ENCODE measurements at regions not wholly inside any gene's neighbourhood (a gene's known extent, or its start where the extent isn't known, plus 50 kb on each side); places are given as distances from the start of the nearest gene placed in this dataset.

DNA sequence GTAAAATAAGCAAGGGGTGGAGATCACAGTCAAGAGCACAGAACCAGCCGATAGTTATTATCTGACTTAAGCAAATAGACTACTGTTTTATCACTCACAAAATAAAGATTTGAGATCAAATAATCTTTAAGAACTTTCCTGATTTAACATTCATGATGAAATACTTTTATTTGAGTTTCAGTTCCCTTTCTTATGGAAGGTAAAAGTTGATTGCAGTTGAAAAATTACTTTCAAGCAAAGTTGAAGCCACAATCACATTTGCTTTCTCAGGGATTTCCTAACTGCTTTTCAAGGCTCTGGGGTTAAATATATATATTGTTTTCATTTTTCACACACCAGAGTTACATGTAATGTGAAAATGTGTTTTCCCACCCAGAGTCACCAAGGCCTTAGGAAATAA is 599.5 kb downstream of the KCNJ3 start:
- H3K9ac ChIP-seq (ENCODE audit: low read depth, low read length) = no peak overlapping the region
- H3K36me3 ChIP-seq (ENCODE audit: control insufficient read depth, insufficient read depth, low read length) = no peaks in the 10 kb centered on the region
- no peaks in the 10 kb centered on the region for H3K9me3 ChIP-seq (ENCODE audit: control insufficient read depth, insufficient read depth, low read length)
- no peaks in the 10 kb centered on the region for H3K27me3 ChIP-seq (ENCODE audit: control insufficient read depth, insufficient read depth, low read length)
- H3K4me1 ChIP-seq (ENCODE audit: control insufficient read depth, insufficient read depth, low read length) = no peaks in the 10 kb centered on the region
- no peak overlapping the region for H3K4me3 ChIP-seq (ENCODE audit: low read depth, low read length)

DNA sequence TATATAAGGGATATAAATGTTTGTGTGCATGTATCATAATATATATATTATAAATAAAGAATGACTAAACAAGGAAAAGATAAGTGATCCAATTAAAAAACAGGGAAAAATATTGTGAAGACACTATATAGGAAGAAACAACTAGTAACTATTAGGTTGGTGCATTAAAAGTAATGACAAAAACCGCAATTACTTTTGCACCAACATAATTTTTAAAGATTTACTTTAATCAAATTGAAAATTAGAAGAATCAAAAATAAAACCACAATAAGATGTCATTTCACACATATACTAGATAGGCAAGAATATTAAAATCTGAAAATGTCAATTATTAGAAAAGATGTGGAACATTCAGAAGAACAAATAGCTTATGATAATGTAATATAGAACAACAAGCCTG is 595.9 kb downstream of the KCNJ3 start:
- H3K9me3 ChIP-seq (ENCODE audit: control insufficient read depth, insufficient read depth, low read length) = no peaks in the 10 kb centered on the region
- no peaks in the 10 kb centered on the region for H3K36me3 ChIP-seq (ENCODE audit: control insufficient read depth, insufficient read depth, low read length)
- H3K9ac ChIP-seq (ENCODE audit: low read depth, low read length) = no peak overlapping the region
- H3K27me3 ChIP-seq (ENCODE audit: control insufficient read depth, insufficient read depth, low read length) = no peaks in the 10 kb centered on the region
- H3K4me3 ChIP-seq (ENCODE audit: low read depth, low read length) = no peak overlapping the region
- no peaks in the 10 kb centered on the region for H3K4me1 ChIP-seq (ENCODE audit: control insufficient read depth, insufficient read depth, low read length)

DNA sequence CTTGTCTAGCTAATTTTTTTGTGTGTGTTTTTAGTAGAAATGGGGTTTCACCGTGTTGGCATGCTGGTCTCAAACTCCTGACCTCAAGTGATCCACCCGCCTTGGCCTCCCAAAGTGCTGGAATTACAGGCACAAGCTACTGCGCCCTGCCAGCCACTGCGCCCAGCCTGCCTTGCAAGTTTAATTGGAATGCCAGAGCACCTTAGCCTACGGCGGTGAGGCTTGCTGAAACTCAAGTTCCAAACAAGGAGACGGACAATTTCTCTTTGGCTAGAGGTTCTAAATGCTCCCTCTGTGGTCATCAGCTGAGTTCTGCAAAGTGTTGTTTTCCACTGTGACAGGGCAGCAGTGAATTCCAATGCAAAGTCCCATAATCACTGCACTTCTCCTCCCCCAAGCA is 583.4 kb downstream of the KCNJ3 start:
- Histone ChIP-seq H3K9me3 (ENCODE audit: control insufficient read depth, insufficient read depth, low read length) (no peaks in the 10 kb centered on the region), H3K27me3 (ENCODE audit: control insufficient read depth, insufficient read depth, low read length) (no peaks in the 10 kb centered on the region), H3K4me3 (ENCODE audit: low read depth, low read length) (no peak overlapping the region), H3K9ac (ENCODE audit: low read depth, low read length) (no peak overlapping the region), H3K36me3 (ENCODE audit: control insufficient read depth, insufficient read depth, low read length) (no peaks in the 10 kb centered on the region), H3K4me1 (ENCODE audit: control insufficient read depth, insufficient read depth, low read length) (no peaks in the 10 kb centered on the region)

DNA sequence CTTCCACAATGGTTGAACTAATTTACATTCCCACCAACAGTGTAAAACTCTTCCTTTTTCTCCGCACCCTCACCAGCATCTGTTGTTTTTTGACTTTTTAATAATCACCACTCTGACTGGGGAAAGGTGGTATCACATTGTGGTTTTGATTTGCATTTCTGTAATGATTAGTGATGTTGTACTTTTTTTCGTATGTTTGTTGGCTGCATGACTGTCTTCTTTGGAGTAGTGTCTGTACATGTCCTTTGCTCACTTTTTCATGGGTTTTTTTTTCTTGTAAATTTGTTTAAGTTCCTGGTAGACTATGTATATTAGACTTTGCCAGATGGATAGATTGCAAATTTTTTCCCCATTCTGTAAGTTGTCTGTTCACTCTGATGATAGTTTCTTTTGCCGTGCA is 574.8 kb downstream of the KCNJ3 start:
- Histone ChIP-seq H3K4me1 (ENCODE audit: control insufficient read depth, insufficient read depth, low read length) (no peaks in the 10 kb centered on the region), H3K4me3 (ENCODE audit: low read depth, low read length) (no peak overlapping the region), H3K27me3 (ENCODE audit: control insufficient read depth, insufficient read depth, low read length) (no peaks in the 10 kb centered on the region), H3K36me3 (ENCODE audit: control insufficient read depth, insufficient read depth, low read length) (no peaks in the 10 kb centered on the region), H3K9me3 (ENCODE audit: control insufficient read depth, insufficient read depth, low read length) (no peaks in the 10 kb centered on the region), H3K9ac (ENCODE audit: low read depth, low read length) (no peak overlapping the region)

DNA sequence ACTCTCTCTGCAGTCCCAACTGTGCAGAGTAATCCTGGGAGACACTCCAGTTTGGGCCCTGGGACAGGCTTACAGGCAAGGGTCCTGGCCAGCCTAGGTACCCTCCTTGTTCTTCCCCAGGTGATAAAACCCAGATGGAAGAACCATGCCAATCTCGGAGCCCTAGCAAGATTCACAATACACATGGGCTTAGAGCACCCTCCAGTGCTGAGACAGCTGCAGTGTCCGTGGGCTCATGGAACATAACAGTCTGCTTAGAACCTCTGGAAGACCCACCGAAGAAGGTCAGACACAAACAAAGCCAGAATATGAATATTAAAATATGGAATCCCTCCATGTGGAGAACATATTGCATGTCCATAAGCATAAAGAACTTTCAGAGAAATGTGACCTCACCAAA is 568.1 kb downstream of the KCNJ3 start:
- Histone ChIP-seq H3K27me3 (ENCODE audit: control insufficient read depth, insufficient read depth, low read length) (no peaks in the 10 kb centered on the region), H3K36me3 (ENCODE audit: control insufficient read depth, insufficient read depth, low read length) (no peaks in the 10 kb centered on the region), H3K4me1 (ENCODE audit: control insufficient read depth, insufficient read depth, low read length) (no peaks in the 10 kb centered on the region), H3K9me3 (ENCODE audit: control insufficient read depth, insufficient read depth, low read length) (no peaks in the 10 kb centered on the region), H3K4me3 (ENCODE audit: low read depth, low read length) (no peak overlapping the region), H3K9ac (ENCODE audit: low read depth, low read length) (no peak overlapping the region)

DNA sequence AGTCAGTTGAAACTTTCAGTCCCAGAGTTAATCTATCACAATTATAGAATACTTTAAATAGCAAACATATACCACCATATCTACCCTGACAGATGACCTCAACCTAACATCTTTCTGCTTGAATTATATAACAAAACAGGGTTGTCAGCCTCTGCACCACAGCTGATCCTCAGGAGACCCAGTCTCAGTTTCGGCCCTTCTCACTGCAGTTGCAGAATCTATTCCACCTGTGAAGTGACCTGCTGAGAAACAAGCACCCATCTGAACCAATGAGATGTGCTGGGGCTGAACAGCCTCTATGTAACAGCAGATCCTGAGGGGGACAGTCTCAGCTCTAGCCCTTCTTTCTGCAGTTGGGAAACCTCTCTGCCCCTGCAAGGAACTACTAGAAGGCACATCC is 567.6 kb downstream of the KCNJ3 start:
- Histone ChIP-seq H3K36me3 (ENCODE audit: control insufficient read depth, insufficient read depth, low read length) (no peaks in the 10 kb centered on the region), H3K4me3 (ENCODE audit: low read depth, low read length) (no peak overlapping the region), H3K4me1 (ENCODE audit: control insufficient read depth, insufficient read depth, low read length) (no peaks in the 10 kb centered on the region), H3K9me3 (ENCODE audit: control insufficient read depth, insufficient read depth, low read length) (no peaks in the 10 kb centered on the region), H3K9ac (ENCODE audit: low read depth, low read length) (no peak overlapping the region), H3K27me3 (ENCODE audit: control insufficient read depth, insufficient read depth, low read length) (no peaks in the 10 kb centered on the region)

DNA sequence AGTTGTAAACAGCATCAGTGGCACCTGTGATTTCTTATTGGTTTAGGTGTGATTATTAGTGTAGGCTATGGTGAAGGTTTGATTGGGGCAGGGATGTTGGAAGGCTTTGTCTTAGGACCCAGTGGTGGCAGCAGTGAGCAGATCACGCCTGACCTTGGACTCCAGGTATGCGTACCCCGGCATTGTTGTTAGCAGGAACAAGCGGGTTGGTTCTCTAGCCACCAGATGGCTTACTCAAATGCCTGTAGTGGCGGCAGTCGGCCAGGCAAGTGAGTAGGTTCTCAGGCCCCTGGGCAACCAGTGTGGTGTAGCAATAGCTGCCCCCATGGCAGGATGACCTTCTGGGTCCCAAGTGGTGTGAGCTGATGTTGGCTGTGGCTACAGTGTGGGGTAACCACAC is 558.3 kb downstream of the KCNJ3 start:
- no peak overlapping the region for H3K9ac ChIP-seq (ENCODE audit: low read depth, low read length)
- no peaks in the 10 kb centered on the region for H3K27me3 ChIP-seq (ENCODE audit: control insufficient read depth, insufficient read depth, low read length)
- no peaks in the 10 kb centered on the region for H3K4me1 ChIP-seq (ENCODE audit: control insufficient read depth, insufficient read depth, low read length)
- H3K36me3 ChIP-seq (ENCODE audit: control insufficient read depth, insufficient read depth, low read length) = no peaks in the 10 kb centered on the region
- no peaks in the 10 kb centered on the region for H3K9me3 ChIP-seq (ENCODE audit: control insufficient read depth, insufficient read depth, low read length)
- H3K4me3 ChIP-seq (ENCODE audit: low read depth, low read length) = no peak overlapping the region

DNA sequence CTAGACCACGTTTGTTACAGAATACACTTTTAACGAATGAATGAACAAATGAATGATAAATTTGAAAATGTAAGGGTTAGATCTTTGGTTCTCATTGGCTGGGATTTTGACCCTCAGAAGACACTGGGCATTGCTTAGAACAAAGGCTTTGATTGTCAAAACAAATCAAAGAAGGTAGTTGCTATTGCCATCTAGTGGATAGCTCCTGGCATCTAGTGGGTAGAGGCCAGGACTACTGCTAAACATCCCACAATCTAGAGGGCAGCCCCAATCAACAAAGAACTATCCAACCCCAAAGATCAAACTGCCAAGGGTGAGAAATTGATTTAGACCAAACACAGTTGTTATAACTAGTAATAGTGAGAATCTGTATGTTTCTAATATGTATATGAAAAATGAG is 552.3 kb downstream of the KCNJ3 start:
- H3K4me3 ChIP-seq (ENCODE audit: low read depth, low read length) = no peak overlapping the region
- no peaks in the 10 kb centered on the region for H3K27me3 ChIP-seq (ENCODE audit: control insufficient read depth, insufficient read depth, low read length)
- H3K36me3 ChIP-seq (ENCODE audit: control insufficient read depth, insufficient read depth, low read length) = no peaks in the 10 kb centered on the region
- H3K4me1 ChIP-seq (ENCODE audit: control insufficient read depth, insufficient read depth, low read length) = no peaks in the 10 kb centered on the region
- no peak overlapping the region for H3K9ac ChIP-seq (ENCODE audit: low read depth, low read length)
- H3K9me3 ChIP-seq (ENCODE audit: control insufficient read depth, insufficient read depth, low read length) = no peaks in the 10 kb centered on the region

DNA sequence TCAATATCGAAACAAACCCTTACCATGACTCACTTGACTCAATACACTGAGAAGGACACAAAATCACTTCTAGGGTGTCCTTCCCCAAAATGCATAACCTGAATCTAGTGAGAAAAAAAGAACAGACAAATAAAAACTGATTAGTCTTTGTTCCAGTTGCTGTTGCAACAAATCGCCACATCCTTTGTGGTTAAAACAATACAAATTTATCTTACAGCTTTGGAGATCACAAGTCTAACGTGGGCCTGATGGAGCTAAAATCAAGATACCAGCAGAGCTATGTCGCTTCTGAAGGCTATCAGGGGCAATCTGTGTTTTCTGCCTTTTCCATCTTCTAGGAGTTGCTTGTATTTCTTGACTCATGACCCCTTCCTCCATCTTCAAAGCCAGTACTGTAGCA is 541.7 kb downstream of the KCNJ3 start:
- Histone ChIP-seq H3K9me3 (ENCODE audit: control insufficient read depth, insufficient read depth, low read length) (no peaks in the 10 kb centered on the region), H3K9ac (ENCODE audit: low read depth, low read length) (no peak overlapping the region), H3K27me3 (ENCODE audit: control insufficient read depth, insufficient read depth, low read length) (no peaks in the 10 kb centered on the region), H3K4me3 (ENCODE audit: low read depth, low read length) (no peak overlapping the region), H3K4me1 (ENCODE audit: control insufficient read depth, insufficient read depth, low read length) (no peaks in the 10 kb centered on the region), H3K36me3 (ENCODE audit: control insufficient read depth, insufficient read depth, low read length) (no peaks in the 10 kb centered on the region)

DNA sequence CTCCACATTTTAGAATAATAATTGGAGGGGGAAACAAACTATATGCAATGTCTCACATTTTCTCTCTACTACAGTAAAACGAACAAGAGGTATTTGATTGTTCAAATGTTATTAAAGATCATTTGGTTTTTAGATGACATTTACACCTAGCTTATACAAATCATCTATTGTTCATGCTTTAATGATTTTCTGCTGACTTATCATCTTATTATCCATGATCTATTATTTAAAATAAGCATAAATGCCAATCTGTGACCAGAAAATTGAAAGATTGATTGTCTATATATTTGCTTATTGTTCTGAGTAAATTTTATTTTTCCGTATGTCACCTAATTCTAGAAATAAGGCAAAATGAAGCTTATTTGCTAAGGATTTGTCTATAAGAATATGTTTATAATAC is 537.2 kb downstream of the KCNJ3 start:
- Histone ChIP-seq H3K27me3 (ENCODE audit: control insufficient read depth, insufficient read depth, low read length) (no peaks in the 10 kb centered on the region), H3K9me3 (ENCODE audit: control insufficient read depth, insufficient read depth, low read length) (no peaks in the 10 kb centered on the region)

DNA sequence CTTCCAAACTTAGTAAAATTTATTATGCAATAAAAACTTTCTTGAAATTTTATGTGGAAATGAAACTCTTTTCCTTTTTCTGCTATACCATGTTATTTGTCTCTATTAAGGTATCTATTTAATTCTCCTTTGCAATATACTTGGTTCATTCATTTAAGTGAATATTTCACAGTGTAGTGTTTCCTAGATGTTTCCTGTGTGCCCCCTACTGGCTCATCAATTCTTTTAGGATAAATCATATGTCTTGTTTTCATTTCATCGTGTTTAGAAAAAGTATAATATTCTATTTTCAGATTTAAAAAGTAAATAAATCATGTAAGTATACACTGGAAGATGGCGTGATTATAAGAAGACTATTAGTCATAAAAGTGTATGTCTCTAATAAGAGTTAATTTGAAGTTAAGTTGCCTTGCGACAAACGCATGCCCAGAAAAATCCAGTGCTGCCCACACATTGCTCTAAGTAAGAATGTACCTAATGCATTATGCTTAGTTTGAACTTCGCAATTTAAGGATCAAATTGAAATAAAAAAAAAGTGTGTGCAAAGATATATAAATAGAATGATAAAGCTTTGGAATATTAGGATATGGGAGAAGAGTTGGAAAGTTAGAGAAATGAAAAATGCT is 525.4 kb downstream of the KCNJ3 start:
- Histone ChIP-seq H3K4me3 (ENCODE audit: low read depth, low read length) (no peak overlapping the region), H3K4me1 (ENCODE audit: control insufficient read depth, insufficient read depth, low read length) (no peaks in the 10 kb centered on the region), H3K27me3 (ENCODE audit: control insufficient read depth, insufficient read depth, low read length) (no peaks in the 10 kb centered on the region), H3K9me3 (ENCODE audit: control insufficient read depth, insufficient read depth, low read length) (no peaks in the 10 kb centered on the region), H3K36me3 (ENCODE audit: control insufficient read depth, insufficient read depth, low read length) (no peaks in the 10 kb centered on the region), H3K9ac (ENCODE audit: low read depth, low read length) (no peak overlapping the region)

More for the DNA sequence above, 537.2 kb downstream of the KCNJ3 start:
- no peak overlapping the region for H3K9ac ChIP-seq (ENCODE audit: low read depth, low read length)
- no peak overlapping the region for H3K4me3 ChIP-seq (ENCODE audit: low read depth, low read length)
- H3K36me3 ChIP-seq (ENCODE audit: control insufficient read depth, insufficient read depth, low read length) = no peaks in the 10 kb centered on the region
- no peaks in the 10 kb centered on the region for H3K4me1 ChIP-seq (ENCODE audit: control insufficient read depth, insufficient read depth, low read length)

DNA sequence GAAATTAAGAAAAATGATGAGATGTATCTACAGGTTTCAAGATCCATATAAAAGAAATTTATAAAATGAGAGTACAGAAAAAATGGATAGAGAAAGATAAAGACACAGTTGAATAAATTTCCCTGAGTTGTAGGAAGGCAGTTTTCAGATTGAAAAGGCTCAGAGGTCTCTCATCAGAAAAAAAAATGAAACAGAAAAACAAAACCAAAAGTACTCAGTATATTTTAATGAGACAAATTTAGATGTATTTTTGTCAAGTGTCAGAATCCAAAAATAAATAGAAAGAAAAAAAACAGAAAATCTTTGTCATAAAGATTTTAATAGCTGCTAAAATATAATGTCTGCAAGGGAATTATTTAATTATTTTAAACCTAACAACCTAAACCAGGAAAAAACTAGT is 520.5 kb downstream of the KCNJ3 start:
- no peak overlapping the region for H3K9ac ChIP-seq (ENCODE audit: low read depth, low read length)
- no peaks in the 10 kb centered on the region for H3K27me3 ChIP-seq (ENCODE audit: control insufficient read depth, insufficient read depth, low read length)
- H3K4me3 ChIP-seq (ENCODE audit: low read depth, low read length) = no peak overlapping the region
- no peaks in the 10 kb centered on the region for H3K4me1 ChIP-seq (ENCODE audit: control insufficient read depth, insufficient read depth, low read length)
- H3K9me3 ChIP-seq (ENCODE audit: control insufficient read depth, insufficient read depth, low read length) = no peaks in the 10 kb centered on the region
- no peaks in the 10 kb centered on the region for H3K36me3 ChIP-seq (ENCODE audit: control insufficient read depth, insufficient read depth, low read length)

All from iPS-15b (cell line).